CD4-positive, alpha-beta T cell treated with Interleukin-12 subunit alpha and Interleukin-12 subunit beta, for 1 hour (primary cell): ENCODE measurements at regions not wholly inside any gene's neighbourhood (a gene's known extent, or its start where the extent isn't known, plus 50 kb on each side); places are given as distances from the start of the nearest gene placed in this dataset.
"Not testable (repeated sequence)": the region's sequence is repeated elsewhere in the genome, so short reads cannot be mapped to it uniquely, and the experiment has no call there.

ENCODE experiments used
- DNase-seq: peaks from one replicate; pipeline ENCODE4 v3.0.0-alpha.2; 2020

- no peak for DNase-seq
These were observed 93.5 kb upstream of the ITPRID2 start for GRCh38 chr2:181798022-181798421.

GRCh38 chr2:181802300-181802699 lies 89.2 kb upstream of the ITPRID2 start:
- DNase-seq = not testable (repeated sequence)

GRCh38 chr2:181803903-181804799 lies 87.4 kb upstream of the ITPRID2 start:
- not testable (repeated sequence) for DNase-seq

- DNase-seq = peak; percentile 4
These were observed 86.1 kb upstream of the ITPRID2 start for GRCh38 chr2:181805228-181806038.

GRCh38 chr2:181806039-181806392 lies 85.5 kb upstream of the ITPRID2 start:
- DNase-seq = no peak

- DNase-seq = no peak
These were observed 84.0 kb upstream of the ITPRID2 start for GRCh38 chr2:181807526-181807925.

- no peak for DNase-seq
These were observed 80.5 kb upstream of the ITPRID2 start for GRCh38 chr2:181810823-181811695.

GRCh38 chr2:181812106-181812743 lies 79.3 kb upstream of the ITPRID2 start:
- no peak for DNase-seq

GRCh38 chr2:181814057-181814491 lies 77.5 kb upstream of the ITPRID2 start:
- DNase-seq = no peak

GRCh38 chr2:181817509-181817908 lies 74.0 kb upstream of the ITPRID2 start:
- DNase-seq = no peak

- no peak for DNase-seq
These were observed 73.4 kb upstream of the ITPRID2 start for GRCh38 chr2:181818058-181818680.

GRCh38 chr2:181818840-181819239 lies 72.7 kb upstream of the ITPRID2 start:
- DNase-seq = no peak

- DNase-seq = no peak
These were observed 70.5 kb upstream of the ITPRID2 start for GRCh38 chr2:181821049-181821448.

- no peak for DNase-seq
These were observed 69.4 kb upstream of the ITPRID2 start for GRCh38 chr2:181822097-181822496.

GRCh38 chr2:181823405-181823804 lies 68.1 kb upstream of the ITPRID2 start:
- no peak for DNase-seq

GRCh38 chr2:181828122-181828705 lies 63.3 kb upstream of the ITPRID2 start:
- no peak for DNase-seq

GRCh38 chr2:181829230-181829629 lies 62.3 kb upstream of the ITPRID2 start:
- no peak for DNase-seq

GRCh38 chr2:181832015-181832414 lies 59.5 kb upstream of the ITPRID2 start:
- no peak for DNase-seq

- no peak for DNase-seq
These were observed 54.9 kb upstream of the ITPRID2 start for GRCh38 chr2:181836583-181836982.

- no peak for DNase-seq
These were observed 54.0 kb upstream of the ITPRID2 start for GRCh38 chr2:181837563-181837962.

- no peak for DNase-seq
These were observed 51.7 kb upstream of the ITPRID2 start for GRCh38 chr2:181839811-181840210.

GRCh38 chr2:181841079-181841478 lies 50.5 kb upstream of the ITPRID2 start:
- no peak for DNase-seq
